Osteoblast (primary cell): ENCODE measurements at regions not wholly inside any gene's neighbourhood (a gene's known extent, or its start where the extent isn't known, plus 50 kb on each side); places are given as distances from the start of the nearest gene placed in this dataset.

ENCODE experiments used
- DNase-seq: peaks from one replicate; pipeline ENCODE4 v3.0.0; 2011; ENCODE audit warnings: low spot score, mixed read lengths; ENCODE audit not compliant: insufficient read length; ENCODE audit errors: missing footprints
- H2AFZ ChIP-seq: 2 replicates; pipeline ENCODE4 v1.6.0; 2011; ENCODE audit warnings: mild to moderate bottlenecking, low read length
- H3K27ac ChIP-seq: 2 replicates; pipeline ENCODE4 v1.5.1; 2011; ENCODE audit warnings: mild to moderate bottlenecking, low read depth, low read length, moderate library complexity
- H3K27me3 ChIP-seq: 2 replicates; pipeline ENCODE4 v1.6.0; 2012; ENCODE audit warnings: mild to moderate bottlenecking, control low read depth, inconsistent platforms, low read length, moderate library complexity; ENCODE audit not compliant: insufficient read depth
- H3K36me3 ChIP-seq: 2 replicates; pipeline ENCODE4 v1.5.1; 2011; ENCODE audit warnings: mild to moderate bottlenecking, low read length, control low read depth, moderate library complexity; ENCODE audit not compliant: insufficient read depth
- H3K4me1 ChIP-seq: 2 replicates; pipeline ENCODE4 v1.5.1; 2011; ENCODE audit warnings: mild to moderate bottlenecking, low read length, control low read depth, moderate library complexity; ENCODE audit not compliant: insufficient read depth
- H3K4me2 ChIP-seq: 2 replicates; pipeline ENCODE4 v1.6.0; 2011; ENCODE audit warnings: mild to moderate bottlenecking, low read length; ENCODE audit not compliant: insufficient read depth
- H3K4me3 ChIP-seq: fragments of 200-600 bp; sonication (generic); 3 replicates; pipeline ENCODE4 v1.5.1; 2012; ENCODE audit warnings: mild to moderate bottlenecking, low read length, inconsistent platforms; ENCODE audit not compliant: insufficient read depth
- H3K79me2 ChIP-seq: 2 replicates; pipeline ENCODE4 v1.6.0; 2012; ENCODE audit warnings: mild to moderate bottlenecking, low read length, control low read depth, inconsistent platforms; ENCODE audit not compliant: insufficient read depth
- H3K9me3 ChIP-seq: 2 replicates; pipeline ENCODE4 v1.5.1; 2011; ENCODE audit warnings: low read depth, low read length, control low read depth
- H4K20me1 ChIP-seq: 2 replicates; pipeline ENCODE4 v1.6.0; 2012; ENCODE audit warnings: mild to moderate bottlenecking, low read length, control low read depth; ENCODE audit not compliant: insufficient read depth
- TF ChIP-seq, protein P1 (sequence below): IDR thresholded peaks from 2 replicates; pipeline ENCODE4 v1.5.1; 2011; ENCODE audit warnings: mild to moderate bottlenecking, low read depth, low read length, moderate library complexity; ENCODE audit errors: extremely low read depth

DNA sequence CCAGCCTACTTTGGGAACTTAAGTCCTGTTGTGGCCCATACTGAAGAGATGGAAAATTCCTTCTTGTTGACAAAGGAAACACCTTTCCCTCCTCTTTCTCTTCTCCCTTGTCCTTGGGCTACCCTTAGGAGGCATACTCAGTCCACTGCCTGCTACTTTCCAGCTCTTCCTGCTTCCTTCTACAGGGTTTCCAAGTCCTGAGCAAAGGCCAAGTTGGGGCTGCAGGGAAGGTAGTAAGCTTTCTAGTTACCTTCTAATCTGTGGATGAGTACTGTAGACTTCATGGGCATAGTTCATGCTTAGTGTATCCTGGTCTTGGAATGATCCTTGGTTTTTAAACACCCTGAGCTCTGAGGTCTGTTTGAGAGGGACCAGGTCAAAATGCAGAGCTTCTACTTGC lies 299.2 kb upstream of the MAF start:
- Histone ChIP-seq H3K27ac (no peak overlapping the region), H3K27me3 (no peaks in the 10 kb centered on the region), H3K79me2 (no peaks in the 10 kb centered on the region), H3K9me3 (no peaks in the 10 kb centered on the region), H3K4me3 (no peak overlapping the region), H2AFZ (no peak overlapping the region), H3K36me3 (no peaks in the 10 kb centered on the region), H4K20me1 (no peaks in the 10 kb centered on the region), H3K4me1 (peaks cover 10% of the 10 kb centered on the region), H3K4me2 (no peak overlapping the region)
- TF ChIP-seq, protein P1, sequence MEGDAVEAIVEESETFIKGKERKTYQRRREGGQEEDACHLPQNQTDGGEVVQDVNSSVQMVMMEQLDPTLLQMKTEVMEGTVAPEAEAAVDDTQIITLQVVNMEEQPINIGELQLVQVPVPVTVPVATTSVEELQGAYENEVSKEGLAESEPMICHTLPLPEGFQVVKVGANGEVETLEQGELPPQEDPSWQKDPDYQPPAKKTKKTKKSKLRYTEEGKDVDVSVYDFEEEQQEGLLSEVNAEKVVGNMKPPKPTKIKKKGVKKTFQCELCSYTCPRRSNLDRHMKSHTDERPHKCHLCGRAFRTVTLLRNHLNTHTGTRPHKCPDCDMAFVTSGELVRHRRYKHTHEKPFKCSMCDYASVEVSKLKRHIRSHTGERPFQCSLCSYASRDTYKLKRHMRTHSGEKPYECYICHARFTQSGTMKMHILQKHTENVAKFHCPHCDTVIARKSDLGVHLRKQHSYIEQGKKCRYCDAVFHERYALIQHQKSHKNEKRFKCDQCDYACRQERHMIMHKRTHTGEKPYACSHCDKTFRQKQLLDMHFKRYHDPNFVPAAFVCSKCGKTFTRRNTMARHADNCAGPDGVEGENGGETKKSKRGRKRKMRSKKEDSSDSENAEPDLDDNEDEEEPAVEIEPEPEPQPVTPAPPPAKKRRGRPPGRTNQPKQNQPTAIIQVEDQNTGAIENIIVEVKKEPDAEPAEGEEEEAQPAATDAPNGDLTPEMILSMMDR, result no peak
- DNase-seq, result no peak

DNA sequence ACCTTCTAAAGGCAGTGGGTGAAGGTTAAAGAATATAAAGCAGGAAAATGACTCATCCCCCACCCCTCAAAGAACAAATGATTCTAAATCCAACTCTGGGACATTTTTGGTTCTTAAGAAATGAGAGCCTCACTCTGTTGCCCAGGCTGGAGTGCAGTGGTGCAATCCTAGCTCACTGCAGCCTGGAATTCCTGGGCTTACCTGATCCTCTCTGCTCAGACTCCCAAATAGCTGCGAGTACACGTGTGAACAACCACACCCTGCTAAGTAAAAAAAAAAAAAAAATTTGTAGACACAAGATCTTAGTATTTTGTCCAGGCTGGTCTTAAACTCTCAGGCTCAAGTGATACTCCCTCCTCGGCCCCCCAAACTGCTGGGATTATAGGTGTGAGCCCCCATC lies 298.8 kb upstream of the MAF start:
- Histone ChIP-seq H3K4me2 (no peak overlapping the region), H3K4me1 (peaks cover 10% of the 10 kb centered on the region), H3K9me3 (no peaks in the 10 kb centered on the region), H2AFZ (no peak overlapping the region), H3K79me2 (no peaks in the 10 kb centered on the region), H3K4me3 (no peak overlapping the region), H4K20me1 (no peaks in the 10 kb centered on the region), H3K27ac (no peak overlapping the region), H3K36me3 (no peaks in the 10 kb centered on the region), H3K27me3 (no peaks in the 10 kb centered on the region)
- TF ChIP-seq, protein P1, result no peak
- DNase-seq, result no peak

DNA sequence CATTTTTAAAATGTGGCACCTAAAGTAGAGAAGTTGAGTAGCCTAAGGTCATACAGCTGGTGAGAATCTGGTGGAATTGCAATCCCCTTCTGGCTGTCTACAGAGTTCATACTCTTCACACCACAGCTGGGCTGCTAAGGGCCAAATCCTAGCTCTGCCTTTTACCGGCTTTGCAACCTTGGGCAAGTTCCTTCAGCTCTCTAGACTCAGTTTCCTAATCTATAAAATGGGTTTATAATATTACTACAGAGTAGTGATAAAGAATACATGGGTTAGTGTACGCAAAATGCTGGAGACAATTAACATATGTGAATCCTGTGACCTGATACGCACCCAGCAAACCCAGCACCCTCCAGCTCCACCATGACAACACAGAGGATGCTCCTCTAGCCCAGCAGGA lies 298.2 kb upstream of the MAF start:
- Histone ChIP-seq H3K4me1 (peaks cover 10% of the 10 kb centered on the region), H3K36me3 (no peaks in the 10 kb centered on the region), H4K20me1 (no peaks in the 10 kb centered on the region), H2AFZ (no peak overlapping the region), H3K4me2 (no peak overlapping the region), H3K27ac (no peak overlapping the region), H3K79me2 (no peaks in the 10 kb centered on the region), H3K27me3 (no peaks in the 10 kb centered on the region), H3K9me3 (no peaks in the 10 kb centered on the region), H3K4me3 (no peak overlapping the region)
- TF ChIP-seq, protein P1, result no peak
- no peak for DNase-seq

DNA sequence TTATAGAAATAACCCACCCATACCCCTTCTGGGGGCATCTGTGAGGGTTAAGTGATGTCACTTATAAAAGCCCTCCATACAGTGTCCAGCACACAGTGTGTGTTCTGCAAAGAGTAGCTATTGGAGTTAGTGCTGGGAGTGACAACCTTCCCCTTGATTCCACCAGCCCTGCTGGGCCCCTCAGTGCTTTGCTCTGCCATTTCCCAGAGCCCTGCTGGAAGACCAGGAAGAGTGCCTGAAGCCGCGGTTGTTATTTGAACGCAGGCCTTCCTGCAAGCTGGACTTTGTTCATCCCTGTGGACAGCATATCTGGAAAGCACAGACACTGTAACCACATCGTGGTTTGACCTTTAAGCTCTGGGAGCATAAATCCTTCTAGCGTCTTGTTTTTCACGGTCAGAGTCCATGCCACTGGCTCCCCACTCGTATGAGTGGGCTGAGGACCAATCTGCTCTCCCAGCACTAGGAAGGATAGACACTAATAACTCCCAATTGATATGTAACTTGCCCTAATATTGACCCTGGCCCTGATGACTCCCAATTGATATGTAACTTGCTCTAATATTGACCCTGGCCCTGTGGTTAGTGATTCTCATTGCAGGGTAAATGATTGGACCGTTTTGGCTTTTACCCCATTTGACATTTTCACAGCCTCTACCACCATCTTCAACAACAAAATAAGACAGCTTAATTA lies 297.1 kb upstream of the MAF start:
- Histone ChIP-seq H2AFZ (no peak overlapping the region), H3K79me2 (no peaks in the 10 kb centered on the region), H3K36me3 (no peaks in the 10 kb centered on the region), H3K4me1 (peaks cover 10% of the 10 kb centered on the region), H3K4me2 (peak overlapping the region; percentile 21), H3K9me3 (no peaks in the 10 kb centered on the region), H4K20me1 (no peaks in the 10 kb centered on the region), H3K27me3 (no peaks in the 10 kb centered on the region), H3K27ac (no peak overlapping the region), H3K4me3 (no peak overlapping the region)
- TF ChIP-seq, protein P1, result no peak
- no peak for DNase-seq
